ENCODE measurements at regions not wholly inside any gene's neighbourhood (a gene's known extent, or its start where the extent isn't known, plus 50 kb on each side); places are given as distances from the start of the nearest gene placed in this dataset.

DNA sequence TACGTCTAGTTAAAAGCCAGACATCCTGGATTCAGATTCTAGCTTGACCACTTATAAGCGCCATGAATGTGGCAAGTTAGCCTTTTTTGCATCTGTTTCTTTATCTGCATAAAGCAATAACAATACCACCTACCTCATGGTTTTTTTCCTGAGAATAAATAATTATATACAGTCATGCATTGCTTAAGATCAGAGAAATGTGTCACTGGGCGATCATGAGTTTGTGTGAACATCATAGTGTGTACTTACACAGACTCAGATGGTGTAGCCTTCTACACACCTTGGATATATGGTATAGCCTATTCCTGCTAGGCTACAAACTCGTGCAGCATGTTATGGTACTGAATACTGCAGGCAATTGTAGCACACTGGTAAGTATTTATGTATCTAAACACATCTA, 84.7 kb upstream of the PELI1 start:
- TF ChIP-seq CTCF (IDR thresholded peaks at IDR 0.05; ENCODE audit: control extremely low read depth, extremely low read depth), result no peak
- Histone ChIP-seq H3K4me3 (no peak overlapping the region), H3K36me3 (ENCODE audit: control insufficient read depth in 4 of 4, insufficient read depth in 4 of 4, low read length in 4 of 4) (no peaks in the 10 kb centered on the region), H3K9ac (ENCODE audit: insufficient read depth in 1 of 2, low read length in 2 of 2) (peak overlapping the region in 1 of 2 donors; percentile 88), H3K27me3 (ENCODE audit: control insufficient read depth in 3 of 3, insufficient read depth in 3 of 3, low read length in 2 of 3) (no peaks in the 10 kb centered on the region), H3K9me3 (ENCODE audit: control insufficient read depth in 4 of 4, insufficient read depth in 3 of 4, low read length in 3 of 4) (peaks cover 0 to 2% (median 0%) of the 10 kb centered on the region in 4 donors), H3K4me1 (ENCODE audit: control insufficient read depth in 5 of 5, insufficient read depth in 5 of 5, low read length in 5 of 5) (peaks cover 0 to 23% (median 5%) of the 10 kb centered on the region in 5 donors), H3K27ac (ENCODE audit: low read depth in 1 of 2, low read length in 1 of 2) (no peak overlapping the region)
- WGBS, 2 donors, result 79 to 88% methylated on average over 4 of the region's 4 CpGs
- ATAC-seq (ENCODE audit: insufficient read depth, low FRiP score) (no peak), DNase-seq (no peak)

DNA sequence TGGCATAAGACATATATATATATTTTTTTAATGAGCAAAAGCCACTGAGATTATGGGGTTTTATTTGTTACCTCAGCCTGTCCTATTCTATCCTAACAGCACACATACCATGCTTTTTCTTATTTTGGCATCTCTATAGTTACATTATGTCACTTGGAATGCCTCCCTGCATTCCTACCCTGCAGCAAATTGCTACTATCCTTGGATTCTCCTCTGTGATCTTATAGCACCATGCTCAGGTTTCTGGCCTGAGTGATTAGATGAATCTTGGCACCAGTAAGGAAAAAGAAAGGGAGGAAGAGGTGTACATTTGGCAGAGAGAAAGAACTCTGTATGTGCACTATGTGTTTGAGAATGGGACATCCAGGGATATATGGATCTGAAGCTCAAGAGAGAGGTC, 86.3 kb upstream of the PELI1 start:
- Histone ChIP-seq H3K36me3 (ENCODE audit: control insufficient read depth in 4 of 4, insufficient read depth in 4 of 4, low read length in 4 of 4) (no peaks in the 10 kb centered on the region), H3K9me3 (ENCODE audit: control insufficient read depth in 4 of 4, insufficient read depth in 3 of 4, low read length in 3 of 4) (no peaks in the 10 kb centered on the region), H3K27ac (ENCODE audit: low read depth in 1 of 2, low read length in 1 of 2) (no peak overlapping the region), H3K4me3 (no peak overlapping the region), H3K4me1 (ENCODE audit: control insufficient read depth in 5 of 5, insufficient read depth in 5 of 5, low read length in 5 of 5) (peaks cover 0 to 23% (median 5%) of the 10 kb centered on the region in 5 donors), H3K27me3 (ENCODE audit: control insufficient read depth in 3 of 3, insufficient read depth in 3 of 3, low read length in 2 of 3) (no peaks in the 10 kb centered on the region), H3K9ac (ENCODE audit: insufficient read depth in 1 of 2, low read length in 2 of 2) (no peak overlapping the region)
- DNase-seq (no peak), ATAC-seq (ENCODE audit: insufficient read depth, low FRiP score) (no peak)
- TF ChIP-seq CTCF (IDR thresholded peaks at IDR 0.05; ENCODE audit: control extremely low read depth, extremely low read depth), result no peak

GRCh38 chr2:64232266-64232665, 88.0 kb upstream of the PELI1 start:
- WGBS, 2 donors, result 95 to 98% methylated on average over 2 of the region's 2 CpGs
- TF ChIP-seq CTCF (IDR thresholded peaks at IDR 0.05; ENCODE audit: control extremely low read depth, extremely low read depth), result no peak
- no peak overlapping the region for H3K27ac ChIP-seq (ENCODE audit: low read depth in 1 of 2, low read length in 1 of 2)
- H3K4me3 ChIP-seq, result no peak overlapping the region
- H3K36me3 ChIP-seq (ENCODE audit: control insufficient read depth in 4 of 4, insufficient read depth in 4 of 4, low read length in 4 of 4), result no peaks in the 10 kb centered on the region
- H3K4me1 ChIP-seq (ENCODE audit: control insufficient read depth in 5 of 5, insufficient read depth in 5 of 5, low read length in 5 of 5), result peaks cover 0 to 22% (median 5%) of the 10 kb centered on the region in 5 donors
- ATAC-seq (ENCODE audit: insufficient read depth, low FRiP score) (no peak), DNase-seq (no peak)
- H3K9me3 ChIP-seq (ENCODE audit: control insufficient read depth in 4 of 4, insufficient read depth in 3 of 4, low read length in 3 of 4), result no peaks in the 10 kb centered on the region
- H3K27me3 ChIP-seq (ENCODE audit: control insufficient read depth in 3 of 3, insufficient read depth in 3 of 3, low read length in 2 of 3), result no peaks in the 10 kb centered on the region
- no peak overlapping the region for H3K9ac ChIP-seq (ENCODE audit: insufficient read depth in 1 of 2, low read length in 2 of 2)

- ATAC-seq (ENCODE audit: insufficient read depth, low FRiP score), result no peak
These were observed 89.2 kb upstream of the PELI1 start for GRCh38 chr2:64233376-64233922.

More at GRCh38 chr2:64233376-64233922, 89.2 kb upstream of the PELI1 start:
- peaks cover 0 to 13% (median 5%) of the 10 kb centered on the region in 5 donors for H3K4me1 ChIP-seq (ENCODE audit: control insufficient read depth in 5 of 5, insufficient read depth in 5 of 5, low read length in 5 of 5)
- H3K4me3 ChIP-seq, result no peak overlapping the region
- no peaks in the 10 kb centered on the region for H3K27me3 ChIP-seq (ENCODE audit: control insufficient read depth in 3 of 3, insufficient read depth in 3 of 3, low read length in 2 of 3)
- no peak overlapping the region for H3K27ac ChIP-seq (ENCODE audit: low read depth in 1 of 2, low read length in 1 of 2)
- TF ChIP-seq CTCF (IDR thresholded peaks at IDR 0.05; ENCODE audit: control extremely low read depth, extremely low read depth), result no peak
- no peaks in the 10 kb centered on the region for H3K9me3 ChIP-seq (ENCODE audit: control insufficient read depth in 4 of 4, insufficient read depth in 3 of 4, low read length in 3 of 4)
- WGBS, 2 donors, result 68 to 74% methylated on average over 4 of the region's 4 CpGs
- no peaks in the 10 kb centered on the region for H3K36me3 ChIP-seq (ENCODE audit: control insufficient read depth in 4 of 4, insufficient read depth in 4 of 4, low read length in 4 of 4)
- no peak overlapping the region for H3K9ac ChIP-seq (ENCODE audit: insufficient read depth in 1 of 2, low read length in 2 of 2)
- peak in 2 of 3 donors; percentile 27 to 51 for DNase-seq
